Choroid plexus epithelial cell (primary cell): ENCODE measurements at regions not wholly inside any gene's neighbourhood (a gene's known extent, or its start where the extent isn't known, plus 50 kb on each side); places are given as distances from the start of the nearest gene placed in this dataset.
A peak's percentile ranks its signal among the peaks of the same experiment; 100 is the strongest.

Experiments used
- DNase-seq: peaks from one replicate; pipeline ENCODE4 v3.0.0-alpha.2; 2010; ENCODE audit warnings: low read depth
- H3K4me3 ChIP-seq: 2 replicates; pipeline ENCODE4 v1.5.1; 2011; ENCODE audit warnings: low read depth, mild to moderate bottlenecking, control low read depth, low read length, moderate library complexity
- TF ChIP-seq, protein P1 (sequence below): conservative IDR thresholded peaks from 2 replicates; pipeline ENCODE4 v1.5.1; 2011; ENCODE audit warnings: low read depth, mild to moderate bottlenecking, control low read depth, inconsistent platforms, low read length, moderate library complexity

GRCh38 chr12:4036671-4037271 is 163.6 kb upstream of the PARP11 start:
- TF ChIP-seq, protein P1, sequence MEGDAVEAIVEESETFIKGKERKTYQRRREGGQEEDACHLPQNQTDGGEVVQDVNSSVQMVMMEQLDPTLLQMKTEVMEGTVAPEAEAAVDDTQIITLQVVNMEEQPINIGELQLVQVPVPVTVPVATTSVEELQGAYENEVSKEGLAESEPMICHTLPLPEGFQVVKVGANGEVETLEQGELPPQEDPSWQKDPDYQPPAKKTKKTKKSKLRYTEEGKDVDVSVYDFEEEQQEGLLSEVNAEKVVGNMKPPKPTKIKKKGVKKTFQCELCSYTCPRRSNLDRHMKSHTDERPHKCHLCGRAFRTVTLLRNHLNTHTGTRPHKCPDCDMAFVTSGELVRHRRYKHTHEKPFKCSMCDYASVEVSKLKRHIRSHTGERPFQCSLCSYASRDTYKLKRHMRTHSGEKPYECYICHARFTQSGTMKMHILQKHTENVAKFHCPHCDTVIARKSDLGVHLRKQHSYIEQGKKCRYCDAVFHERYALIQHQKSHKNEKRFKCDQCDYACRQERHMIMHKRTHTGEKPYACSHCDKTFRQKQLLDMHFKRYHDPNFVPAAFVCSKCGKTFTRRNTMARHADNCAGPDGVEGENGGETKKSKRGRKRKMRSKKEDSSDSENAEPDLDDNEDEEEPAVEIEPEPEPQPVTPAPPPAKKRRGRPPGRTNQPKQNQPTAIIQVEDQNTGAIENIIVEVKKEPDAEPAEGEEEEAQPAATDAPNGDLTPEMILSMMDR: no peak
- DNase-seq: no peak

DNA sequence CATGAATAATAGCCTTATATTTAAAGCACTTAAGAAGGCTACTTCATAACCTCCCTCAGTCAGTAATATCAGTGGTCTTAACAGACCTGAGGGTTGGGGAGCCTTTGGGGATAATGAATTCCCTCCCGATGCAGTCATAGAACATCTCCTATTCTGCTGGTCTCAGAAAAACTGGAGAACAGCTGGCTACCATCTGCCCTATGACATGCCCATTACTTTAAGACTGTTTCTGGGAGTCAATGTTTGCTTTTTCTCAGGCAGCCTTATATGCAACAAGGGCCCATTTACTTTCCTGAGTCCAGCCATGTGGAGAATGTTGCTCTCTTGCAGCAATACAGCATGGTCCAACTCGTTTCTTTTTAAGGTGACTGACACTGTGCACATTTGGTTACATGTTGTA is 161.7 kb upstream of the PARP11 start:
- H3K4me3 ChIP-seq: no peak overlapping the region
- peak; percentile 17 for DNase-seq
- TF ChIP-seq, protein P1: no peak

More at GRCh38 chr12:4036671-4037271, 163.6 kb upstream of the PARP11 start:
- H3K4me3 ChIP-seq: no peak overlapping the region

GRCh38 chr12:4032924-4033615 is 159.9 kb upstream of the PARP11 start:
- TF ChIP-seq, protein P1: no peak
- no peak for DNase-seq
- no peak overlapping the region for H3K4me3 ChIP-seq

DNA sequence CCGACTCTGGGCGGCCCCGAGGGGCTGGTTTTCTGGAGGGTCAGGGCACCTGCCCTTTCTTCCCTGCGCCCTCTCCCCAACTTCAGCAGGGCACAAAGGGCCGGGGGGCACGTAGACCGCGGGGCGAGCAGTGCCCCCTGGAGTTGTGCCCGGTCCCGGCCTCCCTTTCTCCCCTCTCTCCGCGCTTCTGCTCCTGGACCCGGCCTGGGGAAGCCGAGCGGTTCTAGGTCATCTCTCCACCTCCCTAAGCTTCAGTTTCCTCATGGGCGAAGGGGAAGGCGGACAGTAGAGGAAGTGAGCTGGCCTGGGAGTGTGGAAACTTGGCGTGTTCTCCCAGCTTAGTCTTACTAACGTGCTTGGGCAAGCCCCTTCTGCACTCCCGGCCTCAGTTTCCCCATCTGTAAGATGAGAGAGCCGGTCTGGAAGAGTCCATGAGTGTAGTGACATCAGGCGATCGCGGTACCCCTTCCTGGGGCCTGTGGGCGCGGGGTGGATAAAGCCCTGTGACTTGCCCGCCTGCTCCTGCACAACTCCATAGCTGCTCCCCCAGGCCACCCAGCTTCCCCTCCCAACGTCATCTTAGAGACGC is 158.6 kb upstream of the PARP11 start:
- TF ChIP-seq, protein P1: no peak
- peak; percentile 55 for DNase-seq
- peak overlapping the region; percentile 40 for H3K4me3 ChIP-seq

- TF ChIP-seq, protein P1: no peak
- peak; percentile 99 for DNase-seq
- H3K4me3 ChIP-seq: peak overlapping the region; percentile 49
These were observed 157.9 kb upstream of the PARP11 start for GRCh38 chr12:4030929-4031702.

DNA sequence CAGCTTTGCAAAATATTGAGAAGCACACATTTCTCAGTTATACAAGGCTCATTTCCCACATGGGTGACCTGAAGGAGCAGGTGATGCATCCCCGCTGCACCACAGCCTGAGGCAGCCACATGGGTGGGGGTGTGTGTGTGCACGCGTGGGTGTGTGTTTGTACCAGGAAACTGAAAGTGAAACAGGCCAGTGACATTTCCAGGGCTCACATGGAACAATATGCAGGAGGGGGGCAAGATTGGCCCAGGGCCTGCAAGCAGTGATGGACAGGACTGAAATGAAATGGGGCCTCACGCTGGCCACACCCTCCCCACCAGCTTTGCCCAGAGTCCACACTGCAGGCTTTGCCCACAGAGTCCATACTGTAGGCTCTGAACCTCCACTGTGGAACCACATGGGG is 154.2 kb upstream of the PARP11 start:
- TF ChIP-seq, protein P1: no peak
- DNase-seq: no peak
- no peak overlapping the region for H3K4me3 ChIP-seq
